Epithelial cell of esophagus (primary cell): ENCODE measurements at regions not wholly inside any gene's neighbourhood (a gene's known extent, or its start where the extent isn't known, plus 50 kb on each side); places are given as distances from the start of the nearest gene placed in this dataset.

Experiments used
- DNase-seq: peaks from one replicate; pipeline ENCODE4 v3.0.0; 2010; ENCODE audit warnings: low read depth
- H3K4me3 ChIP-seq: 2 replicates; pipeline ENCODE4 v1.5.1; 2011; ENCODE audit warnings: mild to moderate bottlenecking, low read length, control low read depth
- CTCF ChIP-seq: IDR thresholded peaks from 2 replicates; pipeline ENCODE4 v1.5.1; 2011; ENCODE audit warnings: low read depth, mild to moderate bottlenecking, low read length, control low read depth, inconsistent platforms; ENCODE audit not compliant: insufficient read depth; ENCODE audit errors: missing control alignments

- H3K4me3 ChIP-seq, result no peak overlapping the region
- no peak for DNase-seq
- TF ChIP-seq CTCF, result no peak
These were observed 124.3 kb upstream of the FGF3 start for GRCh38 chr11:69943506-69943905.

GRCh38 chr11:69944146-69944795 lies 125.1 kb upstream of the FGF3 start:
- H3K4me3 ChIP-seq, result no peak overlapping the region
- no peak for DNase-seq
- TF ChIP-seq CTCF, result no peak

- DNase-seq, result no peak
- TF ChIP-seq CTCF, result no peak
- H3K4me3 ChIP-seq, result no peak overlapping the region
These were observed 125.9 kb upstream of the FGF3 start for GRCh38 chr11:69945157-69945556.

- no peak overlapping the region for H3K4me3 ChIP-seq
- no peak for DNase-seq
- no peak for TF ChIP-seq CTCF
These were observed 128.0 kb upstream of the FGF3 start for GRCh38 chr11:69947059-69947792.

GRCh38 chr11:69947793-69948255 lies 128.6 kb upstream of the FGF3 start:
- no peak for DNase-seq
- TF ChIP-seq CTCF, result no peak
- no peak overlapping the region for H3K4me3 ChIP-seq

- no peak overlapping the region for H3K4me3 ChIP-seq
- peak; percentile 39 for TF ChIP-seq CTCF
- DNase-seq, result peak; percentile 74
These were observed 129.3 kb upstream of the FGF3 start for GRCh38 chr11:69948256-69949141.
